Suprapubic skin (tissue), 4 donors: ENCODE measurements at regions not wholly inside any gene's neighbourhood (a gene's known extent, or its start where the extent isn't known, plus 50 kb on each side); places are given as distances from the start of the nearest gene placed in this dataset.

Source experiments
- DNase-seq, 2 donors: peaks; one replicate each; pipeline ENCODE4 v3.0.0-alpha.2; 2019; ENCODE audit warnings: low spot score in 2 of 2
- H3K27ac ChIP-seq: fragments of 200-600 bp; sonication (generic); one replicate; pipeline ENCODE4 v1.5.1; 2019
- H3K27me3 ChIP-seq: fragments of 200-600 bp; sonication (generic); one replicate; pipeline ENCODE4 v1.5.1; 2019
- H3K36me3 ChIP-seq: fragments of 200-600 bp; sonication (generic); one replicate; pipeline ENCODE4 v1.5.1; 2019
- H3K4me1 ChIP-seq: fragments of 200-600 bp; sonication (generic); one replicate; pipeline ENCODE4 v1.5.1; 2019
- H3K4me3 ChIP-seq: fragments of 200-600 bp; sonication (generic); one replicate; pipeline ENCODE4 v1.5.1; 2019; ENCODE audit warnings: mild to moderate bottlenecking
- H3K9me3 ChIP-seq: fragments of 200-600 bp; sonication (generic); one replicate; pipeline ENCODE4 v1.5.1; 2019
- EP300 ChIP-seq: sonication (generic); formaldehyde crosslinking; IDR thresholded peaks from one replicate; pipeline ENCODE4 v1.6.1; 2017; ENCODE audit warnings: antibody characterized with exemption
- POLR2A ChIP-seq, 2 donors: fragments of 450-650 bp; IDR thresholded peaks; one replicate each; pipeline ENCODE4 v1.6.1; 2017; ENCODE audit warnings: antibody characterized with exemption in 2 of 2, mild to moderate bottlenecking in 2 of 2, moderate library complexity in 2 of 2
- POLR2AphosphoS5 ChIP-seq, 3 donors: sonication (generic); formaldehyde crosslinking; IDR thresholded peaks; one replicate each; pipeline ENCODE4 v1.6.1; 2017; ENCODE audit warnings: antibody characterized with exemption in 3 of 3
- WGBS: methylation state at CpG from one replicate; pipeline ENCODE4 v1.1.5; 2018; 5-methylcytosine and 5-hydroxymethylcytosine counted together
- TF ChIP-seq, protein P1 (sequence below), 2 donors: fragments of 200-600 bp in 1 of 2; fragments of 450-650 bp in 1 of 2; sonication (generic) in 1 of 2; IDR thresholded peaks; one replicate each; pipeline ENCODE4 v1.5.1; 2016 to 2019; ENCODE audit warnings: antibody characterized with exemption in 2 of 2, mild to moderate bottlenecking in 1 of 2, moderate library complexity in 1 of 2

DNA sequence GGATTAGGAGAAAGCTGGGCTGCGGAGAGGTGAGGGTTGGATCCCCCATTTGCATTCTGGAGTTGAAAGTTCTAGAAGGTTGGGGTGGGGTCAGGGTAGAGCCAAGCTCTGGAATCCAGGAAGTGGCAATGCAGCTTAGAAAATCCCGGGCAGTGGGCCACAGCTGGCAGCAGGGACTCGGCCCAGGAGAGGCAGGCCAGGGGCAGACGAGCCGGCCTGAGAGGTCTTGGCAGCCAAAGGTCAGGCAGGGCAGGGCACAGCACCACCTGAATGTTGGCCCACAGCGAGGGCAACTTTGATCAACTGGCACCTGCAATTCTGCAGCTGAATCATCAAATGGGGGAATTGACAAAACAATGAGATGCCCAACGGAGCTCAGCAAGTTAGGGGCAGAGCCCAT, 139.2 kb downstream of the INHBB start:
- Histone ChIP-seq H3K9me3 (no peaks in the 10 kb centered on the region), H3K4me1 (no peaks in the 10 kb centered on the region), H3K27me3 (no peaks in the 10 kb centered on the region), H3K36me3 (no peaks in the 10 kb centered on the region), H3K27ac (no peak overlapping the region), H3K4me3 (no peak overlapping the region)
- no peak for TF ChIP-seq POLR2AphosphoS5 (IDR thresholded peaks at IDR 0.05)
- TF ChIP-seq POLR2A (IDR thresholded peaks at IDR 0.05) = no peak
- TF ChIP-seq, protein P1, sequence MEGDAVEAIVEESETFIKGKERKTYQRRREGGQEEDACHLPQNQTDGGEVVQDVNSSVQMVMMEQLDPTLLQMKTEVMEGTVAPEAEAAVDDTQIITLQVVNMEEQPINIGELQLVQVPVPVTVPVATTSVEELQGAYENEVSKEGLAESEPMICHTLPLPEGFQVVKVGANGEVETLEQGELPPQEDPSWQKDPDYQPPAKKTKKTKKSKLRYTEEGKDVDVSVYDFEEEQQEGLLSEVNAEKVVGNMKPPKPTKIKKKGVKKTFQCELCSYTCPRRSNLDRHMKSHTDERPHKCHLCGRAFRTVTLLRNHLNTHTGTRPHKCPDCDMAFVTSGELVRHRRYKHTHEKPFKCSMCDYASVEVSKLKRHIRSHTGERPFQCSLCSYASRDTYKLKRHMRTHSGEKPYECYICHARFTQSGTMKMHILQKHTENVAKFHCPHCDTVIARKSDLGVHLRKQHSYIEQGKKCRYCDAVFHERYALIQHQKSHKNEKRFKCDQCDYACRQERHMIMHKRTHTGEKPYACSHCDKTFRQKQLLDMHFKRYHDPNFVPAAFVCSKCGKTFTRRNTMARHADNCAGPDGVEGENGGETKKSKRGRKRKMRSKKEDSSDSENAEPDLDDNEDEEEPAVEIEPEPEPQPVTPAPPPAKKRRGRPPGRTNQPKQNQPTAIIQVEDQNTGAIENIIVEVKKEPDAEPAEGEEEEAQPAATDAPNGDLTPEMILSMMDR (IDR thresholded peaks at IDR 0.05) = no peak
- no peak for TF ChIP-seq EP300
- WGBS = 80% methylated on average over 4 of the region's 7 CpGs
- no peak for DNase-seq

DNA sequence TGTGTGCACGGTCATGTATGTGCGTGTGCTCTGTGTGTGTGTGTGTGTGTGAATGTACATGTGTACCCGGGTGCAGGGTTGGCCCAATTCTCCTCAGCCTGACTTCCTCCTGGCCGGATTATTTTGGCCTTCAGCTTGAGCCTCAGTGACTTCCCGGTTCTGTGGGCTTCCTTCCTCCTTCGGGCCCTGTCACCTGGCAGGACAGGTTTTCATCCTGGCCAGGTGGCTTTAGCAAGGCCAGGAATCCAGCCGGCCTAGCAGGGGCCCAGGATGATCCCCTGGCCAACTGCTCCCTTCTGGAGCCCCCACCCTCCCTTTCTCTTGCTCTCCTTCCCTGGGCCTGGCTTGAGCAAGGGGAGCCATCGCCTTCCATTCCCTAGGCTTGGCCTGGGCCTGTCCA, 140.5 kb downstream of the INHBB start:
- no peaks in the 10 kb centered on the region for H3K4me1 ChIP-seq
- TF ChIP-seq EP300 = no peak
- TF ChIP-seq, protein P1 (IDR thresholded peaks at IDR 0.05) = no peak
- no peak for TF ChIP-seq POLR2AphosphoS5 (IDR thresholded peaks at IDR 0.05)
- TF ChIP-seq POLR2A (IDR thresholded peaks at IDR 0.05) = no peak
- WGBS = 60% methylated on average over 7 of the region's 8 CpGs
- no peak overlapping the region for H3K27ac ChIP-seq
- no peak overlapping the region for H3K4me3 ChIP-seq
- DNase-seq = no peak
- no peaks in the 10 kb centered on the region for H3K9me3 ChIP-seq
- no peaks in the 10 kb centered on the region for H3K36me3 ChIP-seq
- H3K27me3 ChIP-seq = peaks cover 3% of the 10 kb centered on the region

GRCh38 chr2:120486946-120487345, 141.0 kb downstream of the INHBB start:
- no peak overlapping the region for H3K27ac ChIP-seq
- WGBS = 61% methylated on average over 7 of the region's 11 CpGs
- H3K9me3 ChIP-seq = no peaks in the 10 kb centered on the region

GRCh38 chr2:120488531-120488930, 142.6 kb downstream of the INHBB start:
- Histone ChIP-seq H3K27ac (no peak overlapping the region), H3K36me3 (no peaks in the 10 kb centered on the region), H3K4me1 (no peaks in the 10 kb centered on the region), H3K4me3 (no peak overlapping the region), H3K27me3 (peaks cover 3% of the 10 kb centered on the region), H3K9me3 (no peaks in the 10 kb centered on the region)
- WGBS = 47% methylated on average over 5 of the region's 6 CpGs
- DNase-seq = no peak
- TF ChIP-seq EP300 = no peak
- TF ChIP-seq, protein P1 (IDR thresholded peaks at IDR 0.05) = no peak
- TF ChIP-seq POLR2AphosphoS5 (IDR thresholded peaks at IDR 0.05) = no peak
- TF ChIP-seq POLR2A (IDR thresholded peaks at IDR 0.05) = no peak

More at GRCh38 chr2:120486946-120487345, 141.0 kb downstream of the INHBB start:
- no peaks in the 10 kb centered on the region for H3K4me1 ChIP-seq
- peaks cover 3% of the 10 kb centered on the region for H3K27me3 ChIP-seq
- H3K36me3 ChIP-seq = no peaks in the 10 kb centered on the region
- TF ChIP-seq POLR2AphosphoS5 (IDR thresholded peaks at IDR 0.05) (no peak), EP300 (no peak), POLR2A (IDR thresholded peaks at IDR 0.05) (no peak)
- TF ChIP-seq, protein P1 (IDR thresholded peaks at IDR 0.05) = no peak
- DNase-seq = no peak
- H3K4me3 ChIP-seq = no peak overlapping the region

DNA sequence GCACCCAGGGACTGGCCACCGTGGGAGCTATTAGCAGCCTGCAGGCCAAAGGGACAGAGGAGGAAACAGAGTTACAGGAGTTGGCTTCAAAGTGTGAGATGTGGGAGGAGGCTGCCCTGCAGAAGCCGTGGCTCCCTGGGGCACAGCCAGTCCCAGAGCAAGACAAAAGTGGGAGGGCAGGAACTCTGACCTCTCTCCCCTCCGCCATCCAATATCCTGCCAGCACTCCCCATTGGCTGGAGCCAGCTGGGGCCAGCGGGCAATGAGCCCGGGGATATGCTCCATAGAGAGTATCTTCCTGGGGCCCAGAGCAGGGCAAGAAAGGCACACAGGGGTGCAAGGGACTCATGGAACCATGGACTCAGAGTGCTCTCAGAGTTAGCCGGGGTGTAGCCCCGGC, 143.1 kb downstream of the INHBB start:
- no peaks in the 10 kb centered on the region for H3K9me3 ChIP-seq
- no peak overlapping the region for H3K4me3 ChIP-seq
- no peak for TF ChIP-seq POLR2AphosphoS5 (IDR thresholded peaks at IDR 0.05)
- no peak for TF ChIP-seq POLR2A (IDR thresholded peaks at IDR 0.05)
- TF ChIP-seq, protein P1 (IDR thresholded peaks at IDR 0.05) = no peak
- peaks cover 3% of the 10 kb centered on the region for H3K27me3 ChIP-seq
- no peak overlapping the region for H3K27ac ChIP-seq
- DNase-seq = no peak
- no peaks in the 10 kb centered on the region for H3K4me1 ChIP-seq
- no peaks in the 10 kb centered on the region for H3K36me3 ChIP-seq
- WGBS = 79% methylated on average over 7 of the region's 7 CpGs
